A549 (cell line): ENCODE measurements at regions not wholly inside any gene's neighbourhood (a gene's known extent, or its start where the extent isn't known, plus 50 kb on each side); places are given as distances from the start of the nearest gene placed in this dataset.

Source experiments
- ATAC-seq, 2 experiments: fragments of 200-7000 bp in 1 of 2; fragments of >200 bp in 1 of 2; cut with Nextera tagmentation in 1 of 2; cut with Tn5 transposase in 1 of 2; 3 replicates each; pipeline versions ENCODE4 v1.8.0 to v1.9.1; 2018 to 2020; ENCODE audit warnings: mild to moderate bottlenecking in 1 of 2, moderate library complexity in 1 of 2
- CTCF ChIA-PET: fragments of 300-600 bp; sonication (Branson Sonifier 250); formaldehyde crosslinking; extraction: SDS; loops from one replicate; lab custom pipeline; 2021; ENCODE audit warnings: antibody characterized with exemption, inconsistent platforms; lab: Yijun Ruan, JAX
- POLR2A ChIA-PET: fragments of 350-600 bp; formaldehyde crosslinking; extraction: SDS; loops from one replicate; lab custom pipeline; 2021; ENCODE audit warnings: antibody characterized with exemption, inconsistent platforms; lab: Yijun Ruan, JAX
- DNase-seq, 2 experiments: peaks; one replicate each; pipeline versions ENCODE4 v3.0.0 to v3.0.0-alpha.2; 2011 to 2016; ENCODE audit warnings: low read depth in 1 of 2, low spot score in 1 of 2
- FAIRE-seq: peaks from 2 replicates; lab custom pipeline; 2011; peaks lifted over from hg19 to GRCh38; lab: Jason Lieb, UNC
- H3K27ac ChIP-seq, 2 experiments: fragments of >200 bp; sonication (Bioruptor Twin); formaldehyde crosslinking; 3 replicates each; pipeline ENCODE4 v1.5.1; 2016 to 2017
- H3K4me1 ChIP-seq: fragments of >200 bp; sonication (Bioruptor Twin); formaldehyde crosslinking; 3 replicates; pipeline ENCODE4 v1.6.1; 2016
- H3K4me2 ChIP-seq: fragments of >200 bp; sonication (Bioruptor Twin); formaldehyde crosslinking; 3 replicates; pipeline ENCODE4 v1.6.1; 2016
- H3K4me3 ChIP-seq: fragments of >200 bp; sonication (Bioruptor Twin); formaldehyde crosslinking; 3 replicates; pipeline ENCODE4 v1.5.1; 2016
- H3K9me3 ChIP-seq: fragments of >200 bp; sonication (Bioruptor Twin); formaldehyde crosslinking; 3 replicates; pipeline ENCODE4 v1.6.1; 2016
- BHLHE40 ChIP-seq: IDR thresholded peaks from 2 replicates; pipeline ENCODE4 v1.6.1; 2012; ENCODE audit warnings: low read depth, low read length, inconsistent platforms
- CBX2 ChIP-seq: fragments of 200-600 bp; sonication (generic); IDR thresholded peaks from 2 replicates; pipeline ENCODE4 v1.6.1; 2016; ENCODE audit warnings: low read depth, mild to moderate bottlenecking, borderline replicate concordance
- CBX8 ChIP-seq: fragments of 200-600 bp; sonication (generic); IDR thresholded peaks from 2 replicates; pipeline ENCODE4 v1.6.1; 2016
- CEBPB ChIP-seq, 2 experiments: fragments of >200 bp in 1 of 2; sonication (Bioruptor Twin) in 1 of 2; formaldehyde crosslinking in 1 of 2; IDR thresholded peaks; 2 replicates each; pipeline ENCODE4 v1.6.1; 2012 to 2016
- CHD2 ChIP-seq: fragments of 150-350 bp; IDR thresholded peaks from 2 replicates; pipeline ENCODE4 v1.6.1; 2014; ENCODE audit warnings: low read length; ENCODE audit not compliant: partially characterized antibody
- CHD4 ChIP-seq: fragments of 200-600 bp; sonication (generic); IDR thresholded peaks from 2 replicates; pipeline ENCODE4 v1.6.1; 2016; ENCODE audit warnings: antibody characterized with exemption, mild to moderate bottlenecking, borderline replicate concordance
- EHMT2 ChIP-seq: fragments of 200-600 bp; sonication (generic); IDR thresholded peaks from 2 replicates; pipeline ENCODE4 v1.6.1; 2016; ENCODE audit warnings: antibody characterized with exemption, low read depth, mild to moderate bottlenecking, moderate library complexity
- ESRRA ChIP-seq: fragments of 150-350 bp; IDR thresholded peaks from 2 replicates; pipeline ENCODE4 v1.6.1; 2014; ENCODE audit warnings: mild to moderate bottlenecking, low read length, borderline replicate concordance
- FOSB ChIP-seq: fragments of 250-450 bp; sonication (Bioruptor Pico); IDR thresholded peaks from 2 replicates; pipeline ENCODE4 v1.5.0; 2020; ENCODE audit warnings: mild to moderate bottlenecking, moderate library complexity
- FOXS1 ChIP-seq: fragments of 250-450 bp; sonication (Bioruptor Pico); IDR thresholded peaks from 2 replicates; pipeline ENCODE4 v1.5.0; 2020; ENCODE audit warnings: mild to moderate bottlenecking, moderate library complexity
- HES2 ChIP-seq: fragments of >200 bp; sonication (Bioruptor Twin); formaldehyde crosslinking; IDR thresholded peaks from 2 replicates; pipeline ENCODE4 v1.6.1; 2016
- HEYL ChIP-seq: fragments of 250-450 bp; sonication (Bioruptor Pico); IDR thresholded peaks from 2 replicates; pipeline ENCODE4 v1.8.0; 2021; ENCODE audit warnings: mild to moderate bottlenecking, moderate library complexity
- HMGXB4 ChIP-seq: fragments of 250-450 bp; sonication (Bioruptor Pico); IDR thresholded peaks from 2 replicates; pipeline ENCODE4 v1.5.0; 2021; ENCODE audit warnings: mild to moderate bottlenecking, moderate library complexity, borderline replicate concordance
- HOXB5 ChIP-seq: fragments of 250-450 bp; sonication (Bioruptor Pico); IDR thresholded peaks from 2 replicates; pipeline ENCODE4 v1.5.0; 2020; ENCODE audit warnings: mild to moderate bottlenecking, moderate library complexity
- JUNB ChIP-seq: fragments of >200 bp; sonication (Bioruptor Twin); formaldehyde crosslinking; IDR thresholded peaks from 2 replicates; pipeline ENCODE4 v1.6.1; 2016
- KDM5A ChIP-seq: fragments of 200-600 bp; sonication (generic); IDR thresholded peaks from 2 replicates; pipeline ENCODE4 v1.6.1; 2016; ENCODE audit warnings: antibody characterized with exemption, mild to moderate bottlenecking
- MAX ChIP-seq: IDR thresholded peaks from 2 replicates; pipeline ENCODE4 v1.6.1; 2012
- MAZ ChIP-seq: fragments of 150-350 bp; IDR thresholded peaks from 2 replicates; pipeline ENCODE4 v1.6.1; 2014; ENCODE audit warnings: antibody characterized with exemption, low read depth, low read length, borderline replicate concordance
- MYC ChIP-seq: IDR thresholded peaks from 2 replicates; pipeline ENCODE4 v1.6.1; 2012; ENCODE audit warnings: mild to moderate bottlenecking, inconsistent platforms, low read length, improper control_type of control experiment, borderline replicate concordance
- NR3C1 ChIP-seq: fragments of >200 bp; sonication (Bioruptor Twin); formaldehyde crosslinking; IDR thresholded peaks from 3 replicates; pipeline ENCODE4 v1.6.1; 2017
- PHF8 ChIP-seq: fragments of 200-600 bp; sonication (generic); IDR thresholded peaks from 2 replicates; pipeline ENCODE4 v1.6.1; 2016; ENCODE audit warnings: low read depth, mild to moderate bottlenecking, antibody characterized with exemption, moderate library complexity, borderline replicate concordance
- POLR2AphosphoS2 ChIP-seq: conservative IDR thresholded peaks from 2 replicates; pipeline ENCODE4 v1.6.1; 2012; ENCODE audit warnings: low read length, improper control_type of control experiment, inconsistent platforms
- RAD21 ChIP-seq, 2 experiments: fragments of >200 bp in 1 of 2; sonication (Bioruptor Twin) in 1 of 2; formaldehyde crosslinking in 1 of 2; IDR thresholded peaks in 1 of 2; conservative IDR thresholded peaks in 1 of 2; 2 replicates in 1 of 2; 3 replicates in 1 of 2; pipeline ENCODE4 v1.6.1; 2012 to 2018; ENCODE audit warnings: inconsistent platforms in 1 of 2
- REST ChIP-seq: fragments of 200-600 bp; sonication (generic); IDR thresholded peaks from 2 replicates; pipeline ENCODE4 v1.6.1; 2016; ENCODE audit warnings: antibody characterized with exemption, mild to moderate bottlenecking, moderate library complexity
- SMC3 ChIP-seq: fragments of >200 bp; sonication (Bioruptor Twin); formaldehyde crosslinking; IDR thresholded peaks from 3 replicates; pipeline ENCODE4 v1.6.1; 2018; ENCODE audit warnings: inconsistent platforms
- TFCP2L1 ChIP-seq: fragments of 250-450 bp; sonication (Bioruptor Pico); IDR thresholded peaks from 2 replicates; pipeline ENCODE4 v1.5.0; 2021; ENCODE audit warnings: mild to moderate bottlenecking
- ZFP36 ChIP-seq: fragments of 450-650 bp; IDR thresholded peaks from 2 replicates; pipeline ENCODE4 v1.6.1; 2014; ENCODE audit warnings: borderline replicate concordance; ENCODE audit not compliant: partially characterized antibody
- ZNF302 ChIP-seq: fragments of 250-450 bp; sonication (Bioruptor Pico); IDR thresholded peaks from 2 replicates; pipeline ENCODE4 v1.9.0; 2021; ENCODE audit warnings: inconsistent platforms, mild to moderate bottlenecking, moderate library complexity
- WGBS: methylation state at CpG from one replicate; pipeline ENCODE4 v1.1.6; 2017; ENCODE audit errors: missing lambda C conversion rate; 5-methylcytosine and 5-hydroxymethylcytosine counted together

- CTCF ChIA-PET: interaction anchor here (1.4 kb wide), 1 partner anchor 14 kb away, joined by 6 read pairs; no protein-coding TSS in a partner anchor
- Histone ChIP-seq H3K4me2 (no peak overlapping the region), H3K27ac (no peak overlapping the region), H3K4me1 (no peaks in the 10 kb centered on the region), H3K9me3 (no peaks in the 10 kb centered on the region), H3K4me3 (no peak overlapping the region)
- POLR2A ChIA-PET: interaction anchor here (0.6 kb wide), 1 partner anchor 361 kb away, joined by 3 read pairs; no protein-coding TSS in a partner anchor
- no peak for FAIRE-seq
- TF ChIP-seq CBX8 (no peak), FOXS1 (CRISPR knock-in tag) (no peak), ESRRA (no peak), EHMT2 (no peak), ZFP36 (no peak), ZNF302 (CRISPR knock-in tag) (no peak), SMC3 (no peak), HES2 (no peak)
- no peak for DNase-seq
- WGBS: 62% methylated on average over 4 of the region's 4 CpGs
- no peak for ATAC-seq
These were observed 56.5 kb upstream of the BCAT1 start for GRCh38 chr12:25005376-25005775.

GRCh38 chr12:25004447-25004846 lies 55.5 kb upstream of the BCAT1 start:
- 29% methylated on average over 7 of the region's 7 CpGs for WGBS
- H3K4me1 ChIP-seq: no peaks in the 10 kb centered on the region
- no peak overlapping the region for H3K4me3 ChIP-seq
- no peak for ATAC-seq
- no peak for TF ChIP-seq HOXB5
- TF ChIP-seq HMGXB4: no peak
- TF ChIP-seq HES2: no peak
- no peak for TF ChIP-seq TFCP2L1
- TF ChIP-seq PHF8: no peak
- no peak for TF ChIP-seq POLR2AphosphoS2
- TF ChIP-seq HEYL: no peak
- no peak for TF ChIP-seq CHD4
- TF ChIP-seq BHLHE40: no peak
- TF ChIP-seq ZFP36: no peak
- no peak for TF ChIP-seq FOSB (CRISPR knock-in tag)
- TF ChIP-seq NR3C1: no peak
- no peak for TF ChIP-seq KDM5A
- no peak for FAIRE-seq
- no peak overlapping the region for H3K27ac ChIP-seq
- POLR2A ChIA-PET: no interaction called here
- DNase-seq: no peak
- CTCF ChIA-PET: interaction anchor here (1.4 kb wide), 1 partner anchor 13 kb away, joined by 6 read pairs; no protein-coding TSS in a partner anchor
- H3K9me3 ChIP-seq: no peaks in the 10 kb centered on the region
- H3K4me2 ChIP-seq: no peak overlapping the region

- ChIA-PET CTCF (interaction anchor here (1.4 kb wide), 1 partner anchor 10 kb away, joined by 6 read pairs; no protein-coding TSS in a partner anchor), POLR2A (interaction anchor here (0.8 kb wide), 1 partner anchor 15 kb away, joined by 3 read pairs; no protein-coding TSS in a partner anchor)
- no peaks in the 10 kb centered on the region for H3K9me3 ChIP-seq
- no peak for ATAC-seq
- TF ChIP-seq REST: no peak
- TF ChIP-seq CHD2: no peak
- TF ChIP-seq POLR2AphosphoS2: no peak
- TF ChIP-seq ZNF302 (CRISPR knock-in tag): no peak
- no peak for TF ChIP-seq RAD21 (conservative IDR thresholded peaks at IDR 0.05 in 1 of 2, IDR thresholded peaks at IDR 0.05 in 1 of 2)
- TF ChIP-seq PHF8: no peak
- no peak for TF ChIP-seq SMC3
- no peak for TF ChIP-seq CHD4
- no peak for TF ChIP-seq MAX
- TF ChIP-seq JUNB: no peak
- no peak for TF ChIP-seq HEYL
- TF ChIP-seq HOXB5: no peak
- TF ChIP-seq BHLHE40: no peak
- no peak for TF ChIP-seq CBX2
- no peak for TF ChIP-seq MAZ
- no peak for TF ChIP-seq MYC
- no peak for TF ChIP-seq CEBPB (IDR thresholded peaks at IDR 0.05)
- H3K4me1 ChIP-seq: no peaks in the 10 kb centered on the region
- H3K4me3 ChIP-seq: no peak overlapping the region
- no peak for DNase-seq
- H3K4me2 ChIP-seq: no peak overlapping the region
- no peak overlapping the region for H3K27ac ChIP-seq
- FAIRE-seq: no peak
- 37% methylated on average over 2 of the region's 2 CpGs for WGBS
These were observed 52.4 kb upstream of the BCAT1 start for GRCh38 chr12:25001311-25001710.
